ENCODE measurements at regions not wholly inside any gene's neighbourhood (a gene's known extent, or its start where the extent isn't known, plus 50 kb on each side); places are given as distances from the start of the nearest gene placed in this dataset.

GRCh38 chr1:209038735-209039134 is 544.8 kb upstream of the CAMK1G start:
- H3K4me3 Mint-ChIP-seq = no peak overlapping the region
- DNase-seq = no peak
- H3K27me3 Mint-ChIP-seq = peaks cover 6% of the 10 kb centered on the region
- no peaks in the 10 kb centered on the region for H3K9me3 Mint-ChIP-seq
- H3K36me3 Mint-ChIP-seq (ENCODE audit: low read depth) = no peaks in the 10 kb centered on the region
- intact Hi-C loops (cut with micrococcal nuclease) = no loop called here
- ATAC-seq = no peak
- no peak for TF ChIP-seq CTCF (IDR thresholded peaks at IDR 0.05)
- H3K27ac Mint-ChIP-seq = no peak overlapping the region
- ChIA-PET CTCF (no interaction called here), POLR2A (no interaction called here)
- H3K4me1 Mint-ChIP-seq (ENCODE audit: low read depth) = peaks cover 4% of the 10 kb centered on the region

GRCh38 chr1:209040351-209040750 is 543.2 kb upstream of the CAMK1G start:
- H3K9me3 Mint-ChIP-seq = no peaks in the 10 kb centered on the region
- CTCF ChIA-PET = no interaction called here
- H3K4me3 Mint-ChIP-seq = no peak overlapping the region
- POLR2A ChIA-PET = no interaction called here
- DNase-seq = no peak
- H3K36me3 Mint-ChIP-seq (ENCODE audit: low read depth) = no peaks in the 10 kb centered on the region
- intact Hi-C loops (cut with micrococcal nuclease) = no loop called here
- no peak for TF ChIP-seq CTCF (IDR thresholded peaks at IDR 0.05)
- H3K27ac Mint-ChIP-seq = no peak overlapping the region
- no peak for ATAC-seq
- peaks cover 4% of the 10 kb centered on the region for H3K4me1 Mint-ChIP-seq (ENCODE audit: low read depth)
- H3K27me3 Mint-ChIP-seq = peaks cover 6% of the 10 kb centered on the region

- ATAC-seq = no peak
- Mint-ChIP-seq H3K36me3 (ENCODE audit: low read depth) (no peaks in the 10 kb centered on the region), H3K9me3 (no peaks in the 10 kb centered on the region), H3K27ac (no peak overlapping the region), H3K4me3 (no peak overlapping the region), H3K4me1 (ENCODE audit: low read depth) (peaks cover 4% of the 10 kb centered on the region), H3K27me3 (peaks cover 6% of the 10 kb centered on the region)
- no peak for TF ChIP-seq CTCF (IDR thresholded peaks at IDR 0.05)
- intact Hi-C loops (cut with micrococcal nuclease) = no loop called here
- ChIA-PET POLR2A (no interaction called here), CTCF (no interaction called here)
- DNase-seq = no peak
Observed at GRCh38 chr1:209041927-209042326, 541.6 kb upstream of the CAMK1G start.

GRCh38 chr1:209042413-209042812 is 541.1 kb upstream of the CAMK1G start:
- Mint-ChIP-seq H3K27ac (no peak overlapping the region), H3K4me1 (ENCODE audit: low read depth) (peaks cover 4% of the 10 kb centered on the region), H3K4me3 (no peak overlapping the region), H3K9me3 (no peaks in the 10 kb centered on the region), H3K36me3 (ENCODE audit: low read depth) (no peaks in the 10 kb centered on the region), H3K27me3 (peaks cover 6% of the 10 kb centered on the region)
- POLR2A ChIA-PET = no interaction called here
- no peak for DNase-seq
- intact Hi-C loops (cut with micrococcal nuclease) = no loop called here
- CTCF ChIA-PET = no interaction called here
- no peak for ATAC-seq
- TF ChIP-seq CTCF (IDR thresholded peaks at IDR 0.05) = no peak

GRCh38 chr1:209045331-209046057 is 538.0 kb upstream of the CAMK1G start:
- Mint-ChIP-seq H3K4me1 (ENCODE audit: low read depth) (no peaks in the 10 kb centered on the region), H3K27ac (no peak overlapping the region), H3K9me3 (no peaks in the 10 kb centered on the region), H3K4me3 (no peak overlapping the region), H3K27me3 (peaks cover 7% of the 10 kb centered on the region), H3K36me3 (ENCODE audit: low read depth) (no peaks in the 10 kb centered on the region)
- intact Hi-C loops (cut with micrococcal nuclease) = no loop called here
- DNase-seq (no peak), ATAC-seq (no peak)
- ChIA-PET POLR2A (no interaction called here), CTCF (no interaction called here)
- TF ChIP-seq CTCF (IDR thresholded peaks at IDR 0.05) = no peak
